Mucosa of descending colon (tissue), 3 donors: ENCODE measurements at regions not wholly inside any gene's neighbourhood (a gene's known extent, or its start where the extent isn't known, plus 50 kb on each side); places are given as distances from the start of the nearest gene placed in this dataset.

ENCODE experiments used
- ATAC-seq: fragments of 200-7000 bp; cut with Tn5 transposase; one replicate; pipeline ENCODE4 v1.9.1; 2020; ENCODE audit warnings: mild to moderate bottlenecking, moderate library complexity
- DNase-seq, 3 donors: peaks; one replicate each; pipeline ENCODE4 v3.0.0-alpha.2; 2020
- H3K36me3 ChIP-seq: fragments of 200-600 bp; one replicate; pipeline ENCODE4 v1.8.0; 2021; ENCODE audit warnings: low read depth, mild to moderate bottlenecking
- H3K4me1 ChIP-seq: fragments of 200-600 bp; one replicate; pipeline ENCODE4 v1.8.0; 2021; ENCODE audit warnings: low read depth, mild to moderate bottlenecking
- H3K4me3 ChIP-seq: fragments of 200-600 bp; one replicate; pipeline ENCODE4 v1.8.0; 2021; ENCODE audit warnings: mild to moderate bottlenecking
- H3K9me3 ChIP-seq: fragments of 200-600 bp; one replicate; pipeline ENCODE4 v1.8.0; 2021; ENCODE audit warnings: mild to moderate bottlenecking
- intact Hi-C, 2 donors: fragments of 100-400 bp; cut with DNase I in 1 of 2; cut with micrococcal nuclease in 1 of 2; formaldehyde crosslinking; loops; one replicate each; pipeline versions ENCODE4 v1.11.0 to v1.11.1; 2022; cut with DNase I, micrococcal nuclease
- TF ChIP-seq, protein P1 (sequence below): fragments of 200-600 bp; IDR thresholded peaks from one replicate; pipeline ENCODE4 v1.8.0; 2022; ENCODE audit warnings: antibody characterized with exemption, mild to moderate bottlenecking
- donor health status: DM: no; HTN: no; CAD: no; lungs with moderate emphysema.
- donor health status: DM: no; HTN: no; CAD: no.
- donor health status: DM: no; HTN: yes; CAD: no.

DNA sequence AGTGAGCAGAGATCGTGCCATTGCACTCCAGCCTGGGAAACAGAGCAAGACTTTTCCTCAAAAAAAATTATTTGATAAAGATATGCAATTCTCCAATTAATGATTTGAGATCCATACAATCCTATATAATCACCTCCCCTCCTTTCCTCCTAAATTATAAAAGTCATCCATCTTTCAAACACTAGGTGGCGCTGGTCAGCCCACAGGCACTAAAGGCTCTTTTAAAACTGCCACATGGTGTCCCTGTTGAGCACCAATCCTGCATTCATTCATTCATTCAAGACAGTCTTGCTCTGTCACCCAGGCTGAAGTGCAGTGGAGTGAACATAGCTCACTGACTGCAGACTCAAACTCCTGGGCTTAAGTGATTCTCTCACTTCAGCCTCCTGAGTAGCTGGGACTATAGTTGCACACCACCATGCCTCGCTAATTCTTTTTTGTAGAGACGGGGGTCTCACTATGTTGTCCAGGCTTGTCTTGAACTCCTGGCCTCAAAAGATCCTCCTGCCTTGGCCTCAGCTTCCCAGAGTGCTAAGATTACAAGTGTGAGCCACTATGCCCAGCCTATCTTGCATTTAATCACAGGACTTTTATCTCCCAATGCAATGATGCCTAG lies 58.7 kb upstream of the SLC2A12 start:
- Histone ChIP-seq H3K9me3 (no peaks in the 10 kb centered on the region), H3K4me3 (no peak overlapping the region), H3K36me3 (no peaks in the 10 kb centered on the region), H3K4me1 (no peaks in the 10 kb centered on the region)
- DNase-seq (peak in 1 of 3 donors; percentile 73), ATAC-seq (peak; percentile 85)
- TF ChIP-seq, protein P1, sequence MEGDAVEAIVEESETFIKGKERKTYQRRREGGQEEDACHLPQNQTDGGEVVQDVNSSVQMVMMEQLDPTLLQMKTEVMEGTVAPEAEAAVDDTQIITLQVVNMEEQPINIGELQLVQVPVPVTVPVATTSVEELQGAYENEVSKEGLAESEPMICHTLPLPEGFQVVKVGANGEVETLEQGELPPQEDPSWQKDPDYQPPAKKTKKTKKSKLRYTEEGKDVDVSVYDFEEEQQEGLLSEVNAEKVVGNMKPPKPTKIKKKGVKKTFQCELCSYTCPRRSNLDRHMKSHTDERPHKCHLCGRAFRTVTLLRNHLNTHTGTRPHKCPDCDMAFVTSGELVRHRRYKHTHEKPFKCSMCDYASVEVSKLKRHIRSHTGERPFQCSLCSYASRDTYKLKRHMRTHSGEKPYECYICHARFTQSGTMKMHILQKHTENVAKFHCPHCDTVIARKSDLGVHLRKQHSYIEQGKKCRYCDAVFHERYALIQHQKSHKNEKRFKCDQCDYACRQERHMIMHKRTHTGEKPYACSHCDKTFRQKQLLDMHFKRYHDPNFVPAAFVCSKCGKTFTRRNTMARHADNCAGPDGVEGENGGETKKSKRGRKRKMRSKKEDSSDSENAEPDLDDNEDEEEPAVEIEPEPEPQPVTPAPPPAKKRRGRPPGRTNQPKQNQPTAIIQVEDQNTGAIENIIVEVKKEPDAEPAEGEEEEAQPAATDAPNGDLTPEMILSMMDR, result peak; percentile 45
- intact Hi-C loops, result no loop called here

DNA sequence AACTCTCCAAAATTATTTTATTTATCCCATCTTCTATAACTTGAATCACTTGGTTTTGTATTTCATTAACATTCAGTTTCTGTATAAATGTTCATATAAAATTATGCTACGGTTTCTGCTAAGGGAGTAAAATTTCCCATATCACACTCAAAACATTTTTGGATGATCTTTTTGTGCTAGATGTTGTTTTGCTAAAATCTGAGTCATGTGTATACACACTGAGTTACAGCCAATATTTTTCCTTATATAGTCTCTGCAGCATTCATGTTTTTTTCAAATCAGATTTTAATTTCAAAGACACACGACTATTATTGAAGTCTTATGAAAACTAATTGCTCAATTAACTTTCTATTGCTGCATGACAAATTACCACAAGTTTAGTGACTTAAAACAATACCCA lies 54.3 kb upstream of the SLC2A12 start:
- H3K36me3 ChIP-seq, result no peaks in the 10 kb centered on the region
- TF ChIP-seq, protein P1, result no peak
- DNase-seq, result no peak

GRCh38 chr6:134105940-134106339 lies 53.5 kb upstream of the SLC2A12 start:
- H3K36me3 ChIP-seq, result no peaks in the 10 kb centered on the region
- ATAC-seq (no peak), DNase-seq (no peak)
- H3K4me3 ChIP-seq, result no peak overlapping the region
- no peaks in the 10 kb centered on the region for H3K9me3 ChIP-seq
- no peaks in the 10 kb centered on the region for H3K4me1 ChIP-seq
- intact Hi-C loops, result no loop called here
- TF ChIP-seq, protein P1, result no peak

More for the DNA sequence above, 54.3 kb upstream of the SLC2A12 start:
- H3K9me3 ChIP-seq, result no peaks in the 10 kb centered on the region
- no peak for ATAC-seq
- no peak overlapping the region for H3K4me3 ChIP-seq
- no peaks in the 10 kb centered on the region for H3K4me1 ChIP-seq
- intact Hi-C loops, result no loop called here

- TF ChIP-seq, protein P1, result no peak
- Histone ChIP-seq H3K4me3 (no peak overlapping the region), H3K9me3 (no peaks in the 10 kb centered on the region), H3K36me3 (no peaks in the 10 kb centered on the region), H3K4me1 (no peaks in the 10 kb centered on the region)
- DNase-seq, result no peak
- no peak for ATAC-seq
- intact Hi-C loops, result no loop called here
Measured at GRCh38 chr6:134103006-134103405, 50.6 kb upstream of the SLC2A12 start.
